ENCODE measurements at regions not wholly inside any gene's neighbourhood (a gene's known extent, or its start where the extent isn't known, plus 50 kb on each side); places are given as distances from the start of the nearest gene placed in this dataset.

DNA sequence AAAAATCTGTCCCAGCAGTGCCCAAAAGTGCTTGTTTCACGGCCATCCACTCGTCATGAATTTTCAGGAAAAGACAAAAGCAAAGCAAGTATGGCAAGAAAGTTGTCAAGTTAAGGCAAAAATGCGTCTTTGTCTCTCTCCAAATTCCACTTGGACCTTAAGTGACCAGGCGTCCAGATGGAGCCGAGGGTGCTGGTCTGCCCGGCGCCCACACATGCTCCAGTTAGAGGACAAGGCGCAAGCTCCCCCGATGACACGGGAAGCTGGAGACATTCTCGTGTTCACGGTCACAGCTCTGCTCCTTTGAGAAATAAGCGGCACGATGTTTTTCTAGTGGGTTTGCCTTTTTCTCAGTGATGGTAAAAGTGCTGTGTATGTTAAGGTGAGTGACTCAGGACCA, 219.0 kb downstream of the BRD1 start:
- 74% methylated on average over 12 of the region's 14 CpGs; no CpG with 5 or more reads in 1 of the 2 experiments for WGBS, 2 experiments (ENCODE audit: extremely low coverage in 2 of 2, insufficient read length in 1 of 2)
- no peaks in the 10 kb centered on the region for H4K20me1 ChIP-seq (ENCODE audit: insufficient read depth, low read length)
- H3K79me1 ChIP-seq (ENCODE audit: low read depth in 1 of 2, low read length in 2 of 2): no peaks in the 10 kb centered on the region
- H3K9me3 ChIP-seq (ENCODE audit: control insufficient read depth, insufficient read depth, low read length): peaks cover 36% of the 10 kb centered on the region
- CTCF ChIA-PET: no interaction called here
- DNase-seq: no peak
- H3K4me1 ChIP-seq (ENCODE audit: control insufficient read depth, insufficient read depth, low read length): no peaks in the 10 kb centered on the region
- H3K27ac ChIP-seq (ENCODE audit: insufficient read depth, low read length): no peak overlapping the region
- no peak overlapping the region for H2AFZ ChIP-seq (replicated peaks; ENCODE audit: low read length, poor library complexity)
- no TSS peak for BruUV-seq (replicated peaks)
- in situ Hi-C loops (cut with MboI; ENCODE audit: low sequenced_read_pairs) (no loop called here), intact Hi-C loops (cut with micrococcal nuclease) (no loop called here), dilution Hi-C loops (cut with HindIII; ENCODE audit: low sequenced_read_pairs, unreplicated experiment) (no loop called here)
- no peak overlapping the region for H3K56ac ChIP-seq (ENCODE audit: extremely low read depth, insufficient read depth, low read length)
- H2BK20ac ChIP-seq (ENCODE audit: low read depth, low read length): no peak overlapping the region
- H3K4ac ChIP-seq (ENCODE audit: low read depth, low read length): no peak overlapping the region
- H2BK15ac ChIP-seq (ENCODE audit: low read depth, low read length): no peak overlapping the region
- ATAC-seq (ENCODE audit: low read depth): no peak
- H3K14ac ChIP-seq (replicated peaks; ENCODE audit: low read depth, low read length): no peak overlapping the region
- no peak overlapping the region for H3K23ac ChIP-seq (ENCODE audit: low read depth, low read length)
- POLR2A ChIA-PET (ENCODE audit: unreplicated experiment): no interaction called here
- H3K18ac ChIP-seq (ENCODE audit: low read depth, low read length): no peak overlapping the region
- no peak overlapping the region for H2AK5ac ChIP-seq (ENCODE audit: low read depth, low read length)
- H3K9me1 ChIP-seq (ENCODE audit: insufficient read depth, low read length): no peaks in the 10 kb centered on the region
- H2BK120ac ChIP-seq (ENCODE audit: low read depth, low read length): no peak overlapping the region
- TF ChIP-seq MAFK (IDR thresholded peaks at IDR 0.05; ENCODE audit: low read depth, low read length): no peak
- TF ChIP-seq RCOR1 (IDR thresholded peaks at IDR 0.05; ENCODE audit: insufficient replicate concordance, low read length): no peak
- no peak for TF ChIP-seq MAZ (IDR thresholded peaks at IDR 0.05; ENCODE audit: borderline replicate concordance, low read depth, low read length)
- TF ChIP-seq SMC3 (IDR thresholded peaks at IDR 0.05; ENCODE audit: low read depth, low read length): no peak
- TF ChIP-seq NFE2L2 (IDR thresholded peaks at IDR 0.05; ENCODE audit: low read depth, low read length): no peak
- TF ChIP-seq CHD1 (IDR thresholded peaks at IDR 0.05; ENCODE audit: low read depth, low read length): no peak
- no peak for TF ChIP-seq POLR2A (IDR thresholded peaks at IDR 0.05; ENCODE audit: low read depth, low read length)
- TF ChIP-seq, protein P1, sequence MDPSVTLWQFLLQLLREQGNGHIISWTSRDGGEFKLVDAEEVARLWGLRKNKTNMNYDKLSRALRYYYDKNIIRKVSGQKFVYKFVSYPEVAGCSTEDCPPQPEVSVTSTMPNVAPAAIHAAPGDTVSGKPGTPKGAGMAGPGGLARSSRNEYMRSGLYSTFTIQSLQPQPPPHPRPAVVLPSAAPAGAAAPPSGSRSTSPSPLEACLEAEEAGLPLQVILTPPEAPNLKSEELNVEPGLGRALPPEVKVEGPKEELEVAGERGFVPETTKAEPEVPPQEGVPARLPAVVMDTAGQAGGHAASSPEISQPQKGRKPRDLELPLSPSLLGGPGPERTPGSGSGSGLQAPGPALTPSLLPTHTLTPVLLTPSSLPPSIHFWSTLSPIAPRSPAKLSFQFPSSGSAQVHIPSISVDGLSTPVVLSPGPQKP (IDR thresholded peaks at IDR 0.05; ENCODE audit: borderline replicate concordance, low read depth, low read length): no peak
- TF ChIP-seq, protein P2, sequence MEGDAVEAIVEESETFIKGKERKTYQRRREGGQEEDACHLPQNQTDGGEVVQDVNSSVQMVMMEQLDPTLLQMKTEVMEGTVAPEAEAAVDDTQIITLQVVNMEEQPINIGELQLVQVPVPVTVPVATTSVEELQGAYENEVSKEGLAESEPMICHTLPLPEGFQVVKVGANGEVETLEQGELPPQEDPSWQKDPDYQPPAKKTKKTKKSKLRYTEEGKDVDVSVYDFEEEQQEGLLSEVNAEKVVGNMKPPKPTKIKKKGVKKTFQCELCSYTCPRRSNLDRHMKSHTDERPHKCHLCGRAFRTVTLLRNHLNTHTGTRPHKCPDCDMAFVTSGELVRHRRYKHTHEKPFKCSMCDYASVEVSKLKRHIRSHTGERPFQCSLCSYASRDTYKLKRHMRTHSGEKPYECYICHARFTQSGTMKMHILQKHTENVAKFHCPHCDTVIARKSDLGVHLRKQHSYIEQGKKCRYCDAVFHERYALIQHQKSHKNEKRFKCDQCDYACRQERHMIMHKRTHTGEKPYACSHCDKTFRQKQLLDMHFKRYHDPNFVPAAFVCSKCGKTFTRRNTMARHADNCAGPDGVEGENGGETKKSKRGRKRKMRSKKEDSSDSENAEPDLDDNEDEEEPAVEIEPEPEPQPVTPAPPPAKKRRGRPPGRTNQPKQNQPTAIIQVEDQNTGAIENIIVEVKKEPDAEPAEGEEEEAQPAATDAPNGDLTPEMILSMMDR (conservative IDR thresholded peaks at IDR 0.05; ENCODE audit: low read depth, low read length): no peak
- TF ChIP-seq CEBPB (IDR thresholded peaks at IDR 0.05; ENCODE audit: low read depth, low read length): no peak
- no peak for TF ChIP-seq MXI1 (IDR thresholded peaks at IDR 0.05; ENCODE audit: borderline replicate concordance, low read depth, low read length)
- TF ChIP-seq, protein P3, sequence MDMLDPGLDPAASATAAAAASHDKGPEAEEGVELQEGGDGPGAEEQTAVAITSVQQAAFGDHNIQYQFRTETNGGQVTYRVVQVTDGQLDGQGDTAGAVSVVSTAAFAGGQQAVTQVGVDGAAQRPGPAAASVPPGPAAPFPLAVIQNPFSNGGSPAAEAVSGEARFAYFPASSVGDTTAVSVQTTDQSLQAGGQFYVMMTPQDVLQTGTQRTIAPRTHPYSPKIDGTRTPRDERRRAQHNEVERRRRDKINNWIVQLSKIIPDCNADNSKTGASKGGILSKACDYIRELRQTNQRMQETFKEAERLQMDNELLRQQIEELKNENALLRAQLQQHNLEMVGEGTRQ (IDR thresholded peaks at IDR 0.05; ENCODE audit: low read depth, low read length): no peak
- TF ChIP-seq RFX5 (IDR thresholded peaks at IDR 0.05; ENCODE audit: low read depth, low read length): no peak
- TF ChIP-seq FOS (IDR thresholded peaks at IDR 0.05; ENCODE audit: low read depth, low read length): no peak
- TF ChIP-seq RAD21 (IDR thresholded peaks at IDR 0.05; ENCODE audit: low read length): no peak
- H4K8ac ChIP-seq (ENCODE audit: low read depth in 2 of 2, low read length in 2 of 2): no peak overlapping the region
- no peak overlapping the region for H3K4me2 ChIP-seq (ENCODE audit: low read depth, low read length)
- H3K4me3 ChIP-seq (ENCODE audit: insufficient read depth, low read depth, low read length): no peak overlapping the region
- H4K5ac ChIP-seq (ENCODE audit: low read depth, low read length): no peak overlapping the region
- H3K27me3 ChIP-seq (ENCODE audit: control insufficient read depth, insufficient read depth, low read length): no peaks in the 10 kb centered on the region
- no peak overlapping the region for H3K9ac ChIP-seq (ENCODE audit: low read depth, low read length)
- H2AK9ac ChIP-seq (replicated peaks; ENCODE audit: low read depth, low read length, poor library complexity): no peak overlapping the region
- no peak overlapping the region for H4K91ac ChIP-seq (ENCODE audit: insufficient read depth, low read depth, low read length)
- no peak overlapping the region for H2BK5ac ChIP-seq (ENCODE audit: low read depth, low read length, poor library complexity, severe bottlenecking)
- H3K36me3 ChIP-seq (ENCODE audit: control insufficient read depth, insufficient read depth, low read length): no peaks in the 10 kb centered on the region

Data from IMR-90 (cell line).